ENCODE measurements at regions not wholly inside any gene's neighbourhood (a gene's known extent, or its start where the extent isn't known, plus 50 kb on each side); places are given as distances from the start of the nearest gene placed in this dataset.
"Not testable (repeated sequence)": the region's sequence is repeated elsewhere in the genome, so short reads cannot be mapped to it uniquely, and the experiment has no call there.

DNA sequence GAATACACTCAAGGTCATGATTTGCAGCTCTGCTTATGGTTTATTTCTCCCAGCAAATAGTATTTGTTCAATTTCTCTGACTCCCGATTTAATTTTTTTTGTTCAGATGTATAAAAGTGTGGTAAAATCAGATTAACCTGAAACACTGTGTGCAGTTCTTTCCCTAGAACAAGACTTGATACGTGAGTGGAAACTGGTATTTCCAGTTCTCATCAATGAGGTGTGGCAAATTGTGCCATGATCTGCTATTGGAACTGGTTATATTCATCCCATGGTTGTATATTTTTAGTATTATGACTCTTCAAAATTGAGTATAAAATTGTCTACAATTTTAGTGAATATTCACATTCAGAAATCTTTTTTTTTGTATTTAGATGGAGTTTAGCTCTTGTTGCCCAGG, 76.8 kb upstream of the IVNS1ABP start:
- TF ChIP-seq, protein P1, sequence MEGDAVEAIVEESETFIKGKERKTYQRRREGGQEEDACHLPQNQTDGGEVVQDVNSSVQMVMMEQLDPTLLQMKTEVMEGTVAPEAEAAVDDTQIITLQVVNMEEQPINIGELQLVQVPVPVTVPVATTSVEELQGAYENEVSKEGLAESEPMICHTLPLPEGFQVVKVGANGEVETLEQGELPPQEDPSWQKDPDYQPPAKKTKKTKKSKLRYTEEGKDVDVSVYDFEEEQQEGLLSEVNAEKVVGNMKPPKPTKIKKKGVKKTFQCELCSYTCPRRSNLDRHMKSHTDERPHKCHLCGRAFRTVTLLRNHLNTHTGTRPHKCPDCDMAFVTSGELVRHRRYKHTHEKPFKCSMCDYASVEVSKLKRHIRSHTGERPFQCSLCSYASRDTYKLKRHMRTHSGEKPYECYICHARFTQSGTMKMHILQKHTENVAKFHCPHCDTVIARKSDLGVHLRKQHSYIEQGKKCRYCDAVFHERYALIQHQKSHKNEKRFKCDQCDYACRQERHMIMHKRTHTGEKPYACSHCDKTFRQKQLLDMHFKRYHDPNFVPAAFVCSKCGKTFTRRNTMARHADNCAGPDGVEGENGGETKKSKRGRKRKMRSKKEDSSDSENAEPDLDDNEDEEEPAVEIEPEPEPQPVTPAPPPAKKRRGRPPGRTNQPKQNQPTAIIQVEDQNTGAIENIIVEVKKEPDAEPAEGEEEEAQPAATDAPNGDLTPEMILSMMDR (conservative IDR thresholded peaks at IDR 0.05; ENCODE audit: low read length), result no peak
- no peak overlapping the region for H3K4me3 ChIP-seq (ENCODE audit: low read length)
- DNase-seq (ENCODE audit: low read depth), result no peak

DNA sequence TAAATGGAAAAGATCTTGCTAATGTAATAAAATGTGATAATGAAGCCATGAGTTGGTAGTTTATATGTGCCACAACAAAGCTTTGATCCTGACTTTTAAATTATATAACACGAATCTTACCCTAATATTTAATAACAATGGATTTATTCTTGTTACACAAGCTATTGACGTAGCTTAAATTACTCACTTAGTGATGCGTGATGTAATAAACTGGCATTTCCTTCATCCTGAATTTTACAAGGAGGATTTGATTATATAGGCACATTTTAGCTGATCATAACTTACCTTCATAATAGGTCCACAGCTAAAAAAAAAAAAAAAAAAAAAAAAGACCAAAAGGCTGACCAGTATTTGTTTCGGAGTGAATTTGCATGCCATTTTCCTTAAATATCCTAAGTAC, 76.2 kb upstream of the IVNS1ABP start:
- no peak overlapping the region for H3K4me3 ChIP-seq (ENCODE audit: low read length)
- TF ChIP-seq, protein P1 (conservative IDR thresholded peaks at IDR 0.05; ENCODE audit: low read length), result no peak
- DNase-seq (ENCODE audit: low read depth), result no peak

DNA sequence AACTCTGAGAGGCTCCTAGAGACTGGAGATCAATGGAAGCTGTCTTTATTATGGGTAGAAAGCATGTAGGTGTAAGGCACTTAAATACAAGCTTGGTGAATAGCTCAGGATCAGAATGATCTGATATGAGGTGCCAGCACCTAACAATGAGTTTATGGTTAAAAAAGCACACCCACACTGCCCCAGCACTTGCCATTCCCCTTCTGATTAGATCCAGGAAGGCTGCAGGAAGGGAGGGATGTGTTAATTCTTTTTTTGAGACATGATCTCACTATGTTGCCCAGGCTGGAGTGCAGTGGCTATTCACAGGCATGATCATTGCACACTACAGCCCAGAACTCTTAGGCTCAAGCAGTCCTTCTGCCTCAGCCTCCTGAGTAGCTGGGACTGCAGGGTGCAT, 71.8 kb upstream of the IVNS1ABP start:
- DNase-seq (ENCODE audit: low read depth), result no peak
- H3K4me3 ChIP-seq (ENCODE audit: low read length), result no peak overlapping the region
- TF ChIP-seq, protein P1 (conservative IDR thresholded peaks at IDR 0.05; ENCODE audit: low read length), result no peak

DNA sequence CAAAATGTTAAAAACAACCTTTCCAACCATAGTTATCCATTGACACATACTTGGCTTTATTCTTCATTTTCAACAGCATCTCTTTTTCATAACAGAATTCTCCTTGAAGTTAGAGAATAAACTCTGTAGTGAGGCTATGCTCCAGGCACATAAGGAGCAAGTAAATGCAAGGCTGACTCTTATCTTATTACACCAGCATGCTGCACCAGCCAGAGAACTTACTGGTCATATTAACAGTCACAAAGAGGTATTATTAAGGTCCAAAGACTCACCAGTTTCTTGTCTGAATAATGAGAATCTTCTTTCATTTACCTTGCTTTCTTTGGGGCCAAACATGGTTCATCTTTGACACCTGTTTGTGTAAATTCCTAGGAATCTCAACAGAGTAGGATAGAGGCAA, 71.3 kb upstream of the IVNS1ABP start:
- no peak for DNase-seq (ENCODE audit: low read depth)
- no peak overlapping the region for H3K4me3 ChIP-seq (ENCODE audit: low read length)
- TF ChIP-seq, protein P1 (conservative IDR thresholded peaks at IDR 0.05; ENCODE audit: low read length), result no peak

DNA sequence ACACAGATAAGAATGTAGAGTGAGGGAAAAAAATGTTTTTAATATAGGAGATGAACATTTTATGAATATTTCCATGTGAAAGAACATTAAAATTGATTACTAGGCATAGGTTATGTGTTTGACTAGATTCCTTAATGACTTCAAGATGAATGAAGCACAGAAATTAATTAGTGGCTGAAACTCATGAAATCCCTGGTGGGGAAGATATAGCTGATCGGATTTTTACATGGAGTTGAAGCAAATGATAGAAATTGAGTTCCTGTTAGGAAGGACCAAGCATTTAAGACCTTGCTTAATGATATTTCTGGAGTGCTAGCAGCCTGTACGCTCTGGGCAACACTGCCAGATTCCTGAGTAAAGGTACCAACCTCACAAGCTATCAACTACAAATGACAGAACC, 68.9 kb upstream of the IVNS1ABP start:
- TF ChIP-seq, protein P1 (conservative IDR thresholded peaks at IDR 0.05; ENCODE audit: low read length), result no peak
- DNase-seq (ENCODE audit: low read depth), result no peak

DNA sequence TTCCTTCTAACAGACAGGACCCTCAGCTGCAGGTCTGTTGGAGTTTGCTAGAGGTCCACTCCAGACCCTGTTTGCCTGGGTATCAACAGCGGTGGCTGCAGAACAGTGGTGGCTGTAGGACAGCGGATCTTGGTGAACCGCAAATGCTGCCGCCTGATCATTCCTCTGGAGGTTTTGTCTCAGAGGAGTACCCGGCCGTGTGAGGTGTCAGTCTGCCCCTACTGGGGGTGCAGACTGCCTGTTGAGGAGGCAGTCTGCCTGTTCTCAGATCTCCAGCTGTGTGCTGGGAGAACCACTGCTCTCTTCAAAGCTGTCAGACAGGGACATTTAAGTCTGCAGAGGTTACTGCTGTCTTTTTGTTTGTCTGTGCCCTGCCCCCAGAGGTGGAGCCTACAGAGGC, 66.8 kb upstream of the IVNS1ABP start:
- not testable (repeated sequence) for DNase-seq (ENCODE audit: low read depth); H3K4me3 ChIP-seq (ENCODE audit: low read length)

More for the DNA sequence above, 68.9 kb upstream of the IVNS1ABP start:
- no peak overlapping the region for H3K4me3 ChIP-seq (ENCODE audit: low read length)

DNA sequence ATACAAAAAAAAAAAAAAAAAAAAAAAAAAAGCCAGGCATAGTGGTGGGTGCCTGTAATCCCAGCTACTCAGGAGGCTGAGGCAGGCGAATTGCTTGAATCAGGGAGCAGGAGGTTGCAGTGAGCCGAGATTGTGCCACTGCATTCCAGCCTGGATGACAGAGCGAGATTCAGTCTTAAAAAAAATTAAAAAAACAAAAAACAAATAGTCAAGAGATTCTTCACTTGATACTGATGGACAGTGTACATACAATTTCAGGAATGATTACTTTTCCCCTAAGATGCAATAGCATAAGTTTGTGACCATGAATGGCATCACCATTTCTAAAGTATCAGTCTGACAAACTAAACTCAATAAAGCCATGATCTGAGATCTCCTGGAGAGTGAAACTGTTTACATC, 60.8 kb upstream of the IVNS1ABP start:
- H3K4me3 ChIP-seq (ENCODE audit: low read length), result no peak overlapping the region
- no peak for DNase-seq (ENCODE audit: low read depth)
- TF ChIP-seq, protein P1 (conservative IDR thresholded peaks at IDR 0.05; ENCODE audit: low read length), result no peak

All from AG10803 (cell line).